ENCODE measurements at regions not wholly inside any gene's neighbourhood (a gene's known extent, or its start where the extent isn't known, plus 50 kb on each side); places are given as distances from the start of the nearest gene placed in this dataset.

GRCh38 chr14:29123017-29123416, 356.4 kb downstream of the FOXG1 start:
- Histone ChIP-seq H2BK12ac (ENCODE audit: low read depth, low read length) (no peak overlapping the region), H3K4ac (replicated peaks; ENCODE audit: insufficient read length, low read depth, low read length) (no peak overlapping the region), H4K91ac (replicated peaks; ENCODE audit: insufficient read length, low read length) (no peak overlapping the region), H3K4me1 (replicated peaks in 1 of 4; ENCODE audit: control insufficient read depth in 3 of 4, insufficient read depth in 4 of 4, low read length in 3 of 4) (no peaks in the 10 kb centered on the region), H3K9ac (replicated peaks in 1 of 4; ENCODE audit: extremely low read depth in 1 of 4, low read depth in 3 of 4, low read length in 3 of 4) (no peak overlapping the region), H3K56ac (replicated peaks; ENCODE audit: insufficient read length, low read depth, low read length) (no peak overlapping the region), H3K23me2 (ENCODE audit: low read depth, low read length) (no peaks in the 10 kb centered on the region), H2BK15ac (ENCODE audit: low read length) (no peak overlapping the region), H2BK5ac (ENCODE audit: low read depth, low read length) (no peak overlapping the region), H2AK5ac (ENCODE audit: low read depth, low read length) (no peak overlapping the region), H3K79me1 (ENCODE audit: low read depth, low read length) (no peaks in the 10 kb centered on the region), H3K27me3 (replicated peaks in 1 of 4; ENCODE audit: control insufficient read depth in 3 of 4, extremely low read depth in 1 of 4, insufficient read depth in 3 of 4, low read length in 3 of 4) (peaks cover 0 to 1% (median 0%) of the 10 kb centered on the region in 4 experiments; a peak in 1 of 7 replicates), H3K9me3 (ENCODE audit: insufficient read depth in 2 of 2, low read depth in 1 of 2, low read length in 1 of 2) (no peaks in the 10 kb centered on the region), H2BK120ac (replicated peaks; ENCODE audit: low read depth, low read length) (no peak overlapping the region), H3K27ac (ENCODE audit: low read depth, low read length) (no peak overlapping the region), H2AFZ (ENCODE audit: low read length) (no peak overlapping the region), H3K4me3 (ENCODE audit: extremely low read depth in 1 of 4, insufficient read depth in 2 of 4, low read depth in 3 of 4, low read length in 4 of 4) (no peak overlapping the region), H4K20me1 (replicated peaks in 1 of 2; ENCODE audit: control insufficient read depth in 1 of 2, insufficient read depth in 2 of 2, low read length in 2 of 2) (no peaks in the 10 kb centered on the region), H3K79me2 (ENCODE audit: control insufficient read depth in 1 of 2, insufficient read depth in 2 of 2, low read length in 2 of 2) (no peaks in the 10 kb centered on the region), H3K14ac (ENCODE audit: insufficient read length) (no peak overlapping the region), H4K8ac (ENCODE audit: extremely low read depth, insufficient read depth, low read length) (no peak overlapping the region), H3K4me2 (ENCODE audit: insufficient read depth in 1 of 2, low read depth in 2 of 2, low read length in 2 of 2) (no peak overlapping the region), H3K23ac (ENCODE audit: insufficient read length) (no peak overlapping the region), H4K5ac (ENCODE audit: insufficient read length, low read depth, low read length) (no peak overlapping the region), H3K36me3 (ENCODE audit: control insufficient read depth in 2 of 4, insufficient read depth in 4 of 4, low read length in 3 of 4) (no peaks in the 10 kb centered on the region), H3K18ac (ENCODE audit: extremely low read depth, low read length) (no peak overlapping the region), H2BK20ac (ENCODE audit: low read length) (no peak overlapping the region)
- WGBS, 2 experiments (ENCODE audit: extremely low coverage in 1 of 2, insufficient coverage in 1 of 2, insufficient read length in 1 of 2, insufficient replicate concordance in 2 of 2, low coverage in 1 of 2, low lambda C conversion rate in 2 of 2, missing lambda C conversion rate in 1 of 2), result 100% methylated on average over 1 of the region's 1 CpG; no CpG with 5 or more reads in 1 of the 2 experiments
- ChIA-PET CTCF (ENCODE audit: partially characterized antibody) (interaction anchor here (0.7 kb wide), 1 partner anchor 153 kb away, joined by 3 read pairs; no protein-coding TSS in a partner anchor), POLR2A (ENCODE audit: partially characterized antibody) (no interaction called here)
- no peak for FAIRE-seq
- DNase-seq (ENCODE audit: low read depth in 1 of 2, low spot score in 2 of 2), result no peak
- TF ChIP-seq CTCF (IDR thresholded peaks at IDR 0.05; ENCODE audit: control extremely low read depth in 1 of 3, insufficient read depth in 1 of 3, low read depth in 1 of 3, low read length in 3 of 3), result no peak
- no peak for TF ChIP-seq TAF7 (optimal IDR thresholded peaks at IDR 0.05; ENCODE audit: borderline replicate concordance, low read depth, low read length)
- TF ChIP-seq NANOG (IDR thresholded peaks at IDR 0.05; ENCODE audit: insufficient read depth, low read depth, low read length, poor library complexity, severe bottlenecking), result no peak
- TF ChIP-seq CEBPB (IDR thresholded peaks at IDR 0.05; ENCODE audit: low read depth, low read length), result no peak
- TF ChIP-seq MAX (IDR thresholded peaks at IDR 0.05), result no peak
- TF ChIP-seq SAP30 (IDR thresholded peaks at IDR 0.05; ENCODE audit: insufficient read depth, insufficient replicate concordance, low read length), result no peak
- TF ChIP-seq TAF1 (IDR thresholded peaks at IDR 0.05; ENCODE audit: low read depth, low read length), result no peak
- TF ChIP-seq ASH2L (IDR thresholded peaks at IDR 0.05; ENCODE audit: low read length), result no peak
- TF ChIP-seq POU5F1 (IDR thresholded peaks at IDR 0.05; ENCODE audit: low read depth, low read length), result no peak
- no peak for TF ChIP-seq EP300 (IDR thresholded peaks at IDR 0.05; ENCODE audit: borderline replicate concordance in 1 of 2, low read depth in 2 of 2, low read length in 2 of 2)
- no peak for TF ChIP-seq SRF (IDR thresholded peaks at IDR 0.05; ENCODE audit: low read depth, low read length)
- TF ChIP-seq BCL11A (IDR thresholded peaks at IDR 0.05; ENCODE audit: low read depth in 2 of 2, low read length in 2 of 2), result no peak
